Esophagus muscularis mucosa (tissue), 4 donors: ENCODE measurements at regions not wholly inside any gene's neighbourhood (a gene's known extent, or its start where the extent isn't known, plus 50 kb on each side); places are given as distances from the start of the nearest gene placed in this dataset.
"Not testable (repeated sequence)": the region's sequence is repeated elsewhere in the genome, so short reads cannot be mapped to it uniquely, and the experiment has no call there.

ENCODE experiments used
- CTCF ChIP-seq, 3 experiments: fragments of 200-600 bp in 2 of 3; fragments of 450-650 bp in 1 of 3; sonication (generic) in 2 of 3; IDR thresholded peaks; one replicate each; pipeline ENCODE4 v1.5.1; 2017 to 2019; ENCODE audit warnings: antibody characterized with exemption in 3 of 3, mild to moderate bottlenecking in 2 of 3, moderate library complexity in 1 of 3
- EP300 ChIP-seq: sonication (generic); formaldehyde crosslinking; IDR thresholded peaks from one replicate; pipeline ENCODE4 v1.6.1; 2017; ENCODE audit warnings: antibody characterized with exemption
- POLR2A ChIP-seq: fragments of 450-650 bp; IDR thresholded peaks from one replicate; pipeline ENCODE4 v1.6.1; 2017; ENCODE audit warnings: antibody characterized with exemption, moderate library complexity, mild to moderate bottlenecking, low read depth
- POLR2AphosphoS5 ChIP-seq, 2 donors: sonication (generic); formaldehyde crosslinking; IDR thresholded peaks; one replicate each; pipeline ENCODE4 v1.6.1; 2017; ENCODE audit warnings: antibody characterized with exemption in 2 of 2

- not testable (repeated sequence) for TF ChIP-seq CTCF (IDR thresholded peaks at IDR 0.05); POLR2AphosphoS5 (IDR thresholded peaks at IDR 0.05); POLR2A; EP300
These were observed 812.0 kb downstream of the MCTP2 start for GRCh38 chr15:95043236-95043932.
